22Rv1 (cell line): ENCODE measurements at regions not wholly inside any gene's neighbourhood (a gene's known extent, or its start where the extent isn't known, plus 50 kb on each side); places are given as distances from the start of the nearest gene placed in this dataset.

Experiments
- H3K27ac ChIP-seq: fragments of 450-650 bp; 2 replicates; pipeline ENCODE4 v1.5.1; 2017
- ZFX ChIP-seq: fragments of 450-650 bp; IDR thresholded peaks from 2 replicates; pipeline ENCODE4 v1.6.1; 2017; ENCODE audit warnings: antibody characterized with exemption, borderline replicate concordance
- TF ChIP-seq, protein P1 (sequence below): fragments of 450-650 bp; IDR thresholded peaks from 2 replicates; pipeline ENCODE4 v1.5.1; 2017; ENCODE audit warnings: mild to moderate bottlenecking

DNA sequence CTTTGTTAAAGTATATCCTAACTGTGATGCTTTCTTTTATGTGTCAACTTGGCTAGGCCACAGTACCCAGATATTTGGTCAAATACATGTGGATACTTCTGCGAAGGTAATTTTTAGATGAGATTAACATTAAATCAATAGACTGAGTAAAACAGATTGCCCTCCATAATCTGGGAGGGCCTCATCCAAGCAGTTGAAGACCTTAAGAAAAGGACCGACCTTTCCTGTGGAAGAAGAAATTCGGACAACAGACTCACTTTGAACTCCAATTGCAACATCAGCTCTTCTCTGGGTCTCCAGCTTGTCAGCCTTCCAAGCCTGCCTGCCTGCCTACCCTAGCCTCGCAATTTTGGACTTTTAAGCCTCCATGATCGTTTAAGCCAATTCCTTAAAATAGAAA is 57.9 kb upstream of the DOCK9 start:
- no peak overlapping the region for H3K27ac ChIP-seq
- no peak for TF ChIP-seq ZFX
- TF ChIP-seq, protein P1, sequence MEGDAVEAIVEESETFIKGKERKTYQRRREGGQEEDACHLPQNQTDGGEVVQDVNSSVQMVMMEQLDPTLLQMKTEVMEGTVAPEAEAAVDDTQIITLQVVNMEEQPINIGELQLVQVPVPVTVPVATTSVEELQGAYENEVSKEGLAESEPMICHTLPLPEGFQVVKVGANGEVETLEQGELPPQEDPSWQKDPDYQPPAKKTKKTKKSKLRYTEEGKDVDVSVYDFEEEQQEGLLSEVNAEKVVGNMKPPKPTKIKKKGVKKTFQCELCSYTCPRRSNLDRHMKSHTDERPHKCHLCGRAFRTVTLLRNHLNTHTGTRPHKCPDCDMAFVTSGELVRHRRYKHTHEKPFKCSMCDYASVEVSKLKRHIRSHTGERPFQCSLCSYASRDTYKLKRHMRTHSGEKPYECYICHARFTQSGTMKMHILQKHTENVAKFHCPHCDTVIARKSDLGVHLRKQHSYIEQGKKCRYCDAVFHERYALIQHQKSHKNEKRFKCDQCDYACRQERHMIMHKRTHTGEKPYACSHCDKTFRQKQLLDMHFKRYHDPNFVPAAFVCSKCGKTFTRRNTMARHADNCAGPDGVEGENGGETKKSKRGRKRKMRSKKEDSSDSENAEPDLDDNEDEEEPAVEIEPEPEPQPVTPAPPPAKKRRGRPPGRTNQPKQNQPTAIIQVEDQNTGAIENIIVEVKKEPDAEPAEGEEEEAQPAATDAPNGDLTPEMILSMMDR: no peak

DNA sequence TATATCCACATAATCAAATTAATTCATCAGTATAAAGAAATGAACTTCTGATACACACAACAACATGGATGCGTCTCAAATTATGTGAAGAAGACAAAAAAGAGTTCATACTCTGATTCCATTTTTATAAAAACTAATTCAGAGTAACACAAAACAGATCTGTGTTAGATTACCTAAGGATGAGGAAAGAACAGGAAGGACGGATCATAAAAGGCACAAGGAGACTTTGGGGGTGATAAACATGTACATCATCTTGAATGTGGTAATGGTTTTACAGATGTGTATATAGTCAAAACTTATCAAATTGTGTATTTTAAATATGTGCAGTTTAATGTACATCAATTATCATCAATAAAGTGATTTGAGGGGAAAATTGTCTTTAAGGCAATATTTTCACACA is 59.9 kb upstream of the DOCK9 start:
- no peak overlapping the region for H3K27ac ChIP-seq
- TF ChIP-seq ZFX: no peak
- TF ChIP-seq, protein P1: no peak

DNA sequence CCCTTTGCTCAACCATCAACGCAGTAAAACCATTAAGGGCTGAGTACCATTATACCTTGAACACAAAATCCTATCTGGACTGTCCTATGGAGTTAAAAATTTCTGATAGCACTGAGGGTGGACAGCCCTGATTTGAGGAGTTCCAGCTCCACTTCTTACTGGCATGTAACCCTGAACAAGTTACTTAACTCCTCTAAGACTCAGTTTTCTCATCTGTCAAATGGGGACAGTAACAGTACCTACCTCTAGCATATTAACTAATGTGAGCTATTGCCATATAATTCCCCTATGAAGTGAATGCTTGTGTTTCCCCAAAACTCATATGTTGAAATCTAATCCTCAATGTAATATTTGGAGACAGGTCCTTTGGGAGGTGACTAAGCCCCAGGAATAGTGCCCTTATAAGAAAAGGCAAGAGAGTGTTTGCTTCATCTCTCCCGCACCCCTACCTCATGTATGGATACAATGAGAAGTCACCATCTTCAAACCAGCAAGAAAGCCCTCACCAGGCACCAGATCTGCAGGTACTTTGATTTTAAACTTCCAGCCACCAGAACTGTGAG is 61.9 kb upstream of the DOCK9 start:
- TF ChIP-seq, protein P1: no peak
- no peak for TF ChIP-seq ZFX
- no peak overlapping the region for H3K27ac ChIP-seq

DNA sequence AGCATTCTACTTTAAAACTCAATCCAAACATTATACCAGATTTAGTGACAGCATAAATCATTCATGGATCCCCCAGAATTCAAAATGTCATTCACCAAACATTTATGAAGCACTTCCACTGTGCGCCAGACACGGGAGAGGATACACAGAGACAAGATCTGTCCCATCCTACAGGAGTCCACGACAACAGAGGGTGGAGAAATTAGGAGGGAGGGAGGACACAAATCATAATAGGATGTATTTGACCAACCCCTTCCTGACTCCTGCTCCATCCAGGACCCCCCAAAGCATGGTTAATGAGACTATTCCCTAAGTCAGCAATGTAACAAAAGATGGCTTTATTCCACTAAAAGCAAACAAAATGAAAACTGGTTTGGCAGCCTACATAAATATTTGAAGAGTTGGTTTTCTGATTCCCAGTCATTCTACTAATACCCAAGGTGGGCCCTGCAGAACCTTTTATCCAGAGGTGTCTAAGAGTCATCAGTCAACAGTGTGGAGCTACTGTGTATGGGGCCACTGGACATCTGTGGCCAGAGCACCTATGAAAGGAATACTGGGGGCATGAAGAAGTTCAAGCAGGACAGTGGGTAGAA is 62.8 kb upstream of the DOCK9 start:
- H3K27ac ChIP-seq: no peak overlapping the region
- no peak for TF ChIP-seq ZFX
- TF ChIP-seq, protein P1: no peak

DNA sequence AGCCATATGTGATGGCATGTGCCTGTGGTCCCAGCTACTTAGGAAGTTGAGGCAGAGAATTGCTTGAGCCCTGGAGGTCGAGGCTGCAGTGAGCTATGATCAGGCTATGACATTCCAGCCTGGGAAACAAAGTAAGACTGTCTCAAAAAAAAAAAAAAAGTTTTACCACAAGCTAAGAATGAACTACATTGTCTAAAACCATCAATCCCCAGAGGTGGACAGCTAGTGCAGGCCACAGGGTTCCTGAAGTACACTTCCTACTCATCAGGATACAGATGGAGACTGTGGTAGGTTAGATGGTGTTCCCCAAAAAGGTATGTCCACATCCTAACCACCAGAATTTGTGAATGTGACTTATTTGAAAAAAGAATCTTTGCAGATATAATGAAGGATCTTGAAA is 63.5 kb upstream of the DOCK9 start:
- TF ChIP-seq, protein P1: no peak
- no peak for TF ChIP-seq ZFX
- H3K27ac ChIP-seq: no peak overlapping the region

DNA sequence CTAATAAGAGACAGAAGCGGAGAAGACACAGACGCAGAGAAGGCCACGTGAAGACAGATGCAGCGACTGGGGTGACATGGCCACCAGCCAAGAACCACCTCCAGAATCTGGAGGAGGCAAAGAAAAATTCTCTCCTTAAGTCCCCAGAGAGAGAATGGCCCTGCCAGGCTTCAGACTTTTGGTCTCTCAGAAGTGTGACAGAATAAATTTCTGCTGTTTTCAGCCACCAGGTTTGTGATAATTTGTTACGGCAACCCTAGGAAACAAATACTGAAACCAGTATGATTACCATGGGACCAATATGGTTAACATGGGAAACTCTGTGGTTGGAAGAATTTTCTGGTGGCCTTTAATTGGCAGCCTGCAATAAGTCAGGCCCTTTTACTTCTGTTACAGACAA is 63.9 kb upstream of the DOCK9 start:
- no peak overlapping the region for H3K27ac ChIP-seq
- no peak for TF ChIP-seq ZFX
- TF ChIP-seq, protein P1: no peak

DNA sequence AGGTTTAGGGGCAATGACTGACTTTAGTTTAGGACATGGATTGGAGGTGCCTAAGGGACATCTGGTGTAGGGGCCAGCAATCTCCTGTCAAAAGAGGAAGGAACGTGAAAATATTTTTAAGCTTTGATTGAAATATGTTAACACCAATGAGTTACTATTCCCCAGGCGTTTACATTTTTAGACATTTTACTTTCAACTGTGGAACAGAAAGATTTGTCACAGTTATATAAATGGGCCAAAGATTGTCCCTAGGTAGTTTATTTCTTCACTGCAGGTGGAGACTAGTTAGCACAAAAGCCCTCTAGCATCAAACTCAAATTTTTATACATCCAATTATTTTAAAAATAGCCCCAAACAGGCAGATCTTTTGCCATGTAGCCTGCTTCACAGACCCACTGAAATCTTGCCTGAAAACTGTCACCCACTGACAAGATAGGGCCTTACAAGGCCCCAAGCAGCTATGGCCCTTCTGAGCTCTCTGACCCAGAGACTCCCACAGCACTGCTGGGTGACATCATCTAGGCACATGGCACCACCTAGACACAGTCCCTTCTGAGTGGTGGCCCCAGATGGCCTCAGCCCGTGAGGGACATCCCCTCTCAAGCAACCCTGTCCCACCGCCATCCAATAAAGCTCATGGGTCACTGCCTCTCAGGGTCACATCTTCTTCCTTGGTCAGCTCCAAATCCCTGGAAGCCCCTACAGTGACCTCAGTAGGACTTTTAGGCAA is 64.8 kb upstream of the DOCK9 start:
- H3K27ac ChIP-seq: no peak overlapping the region
- TF ChIP-seq, protein P1: no peak
- no peak for TF ChIP-seq ZFX
